Astrocyte of the cerebellum (primary cell): ENCODE measurements at regions not wholly inside any gene's neighbourhood (a gene's known extent, or its start where the extent isn't known, plus 50 kb on each side); places are given as distances from the start of the nearest gene placed in this dataset.
"Not testable (repeated sequence)": the region's sequence is repeated elsewhere in the genome, so short reads cannot be mapped to it uniquely, and the experiment has no call there.

Experiments
- DNase-seq: peaks from one replicate; pipeline ENCODE4 v3.0.0-alpha.2; 2011; ENCODE audit warnings: low read depth
- H3K4me3 ChIP-seq: 2 replicates; pipeline ENCODE4 v1.5.1; 2011; ENCODE audit warnings: mild to moderate bottlenecking, low read depth, low read length, moderate library complexity
- CTCF ChIP-seq: IDR thresholded peaks from 2 replicates; pipeline ENCODE4 v1.5.1; 2012; ENCODE audit warnings: low read length, low read depth, moderate library complexity, mild to moderate bottlenecking; ENCODE audit errors: missing control alignments
- in situ Hi-C: cut with HindIII; loops from 2 replicates; pipeline ENCODE4 v1.10.0; 2017; ENCODE audit warnings: low sequenced_read_pairs

GRCh38 chr3:144744473-144744872 is 772.9 kb downstream of the DIPK2A start:
- no peak for TF ChIP-seq CTCF
- DNase-seq = no peak
- in situ Hi-C loops = no loop called here
- H3K4me3 ChIP-seq = no peak overlapping the region

GRCh38 chr3:144746631-144747030 is 775.0 kb downstream of the DIPK2A start:
- in situ Hi-C loops = no loop called here
- no peak overlapping the region for H3K4me3 ChIP-seq
- DNase-seq = no peak
- TF ChIP-seq CTCF = no peak

GRCh38 chr3:144749536-144750253 is 778.1 kb downstream of the DIPK2A start:
- H3K4me3 ChIP-seq, in situ Hi-C loops, DNase-seq: not testable (repeated sequence)

GRCh38 chr3:144754076-144754783 is 782.6 kb downstream of the DIPK2A start:
- in situ Hi-C loops = no loop called here

GRCh38 chr3:144756704-144757440 is 785.2 kb downstream of the DIPK2A start:
- H3K4me3 ChIP-seq = no peak overlapping the region
- TF ChIP-seq CTCF = no peak
- DNase-seq = no peak
- in situ Hi-C loops = no loop called here

More at GRCh38 chr3:144754076-144754783, 782.6 kb downstream of the DIPK2A start:
- no peak for TF ChIP-seq CTCF
- DNase-seq = no peak
- no peak overlapping the region for H3K4me3 ChIP-seq

- H3K4me3 ChIP-seq = no peak overlapping the region
- in situ Hi-C loops = loop anchor here (5.0 kb wide), 1 partner anchor 64 kb away; no protein-coding TSS in a partner anchor
- TF ChIP-seq CTCF = no peak
- no peak for DNase-seq
Measured at GRCh38 chr3:144760831-144761230, 789.2 kb downstream of the DIPK2A start.
